ENCODE measurements at regions not wholly inside any gene's neighbourhood (a gene's known extent, or its start where the extent isn't known, plus 50 kb on each side); places are given as distances from the start of the nearest gene placed in this dataset.

DNA sequence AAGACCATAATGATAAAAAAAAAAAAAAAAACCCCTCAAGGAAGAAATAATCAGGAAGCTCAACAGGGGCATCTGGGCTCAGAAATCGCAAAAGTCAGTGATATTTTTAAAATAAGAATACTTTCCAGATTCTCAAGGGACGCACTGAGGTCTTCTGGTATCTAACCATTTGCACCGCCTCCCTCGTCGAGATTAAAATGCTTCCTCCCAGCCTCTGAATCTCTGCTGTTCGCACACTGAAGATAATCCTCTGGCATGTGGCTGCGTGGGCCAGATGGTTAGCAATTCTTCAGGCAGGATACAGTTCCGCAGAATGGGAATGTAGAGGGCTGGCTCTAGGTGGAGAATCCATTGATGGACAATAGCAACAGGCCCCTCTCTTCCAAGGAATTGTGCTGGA, 211.7 kb upstream of the CDH5 start:
- DNase-seq (ENCODE audit: low read depth in 1 of 2, low spot score in 2 of 2) (no peak), FAIRE-seq (no peak)
- H2BK12ac ChIP-seq (ENCODE audit: low read depth, low read length) = no peak overlapping the region
- H2BK5ac ChIP-seq (ENCODE audit: low read depth, low read length) = no peak overlapping the region
- H2BK15ac ChIP-seq (ENCODE audit: low read length) = no peak overlapping the region
- no peaks in the 10 kb centered on the region for H4K20me1 ChIP-seq (replicated peaks in 1 of 2; ENCODE audit: control insufficient read depth in 1 of 2, insufficient read depth in 2 of 2, low read length in 2 of 2)
- H2AK5ac ChIP-seq (ENCODE audit: low read depth, low read length) = no peak overlapping the region
- H4K8ac ChIP-seq (ENCODE audit: extremely low read depth, insufficient read depth, low read length) = no peak overlapping the region
- no peaks in the 10 kb centered on the region for H3K9me3 ChIP-seq (ENCODE audit: insufficient read depth in 2 of 2, low read depth in 1 of 2, low read length in 1 of 2)
- no peak overlapping the region for H3K23ac ChIP-seq (ENCODE audit: insufficient read length)
- no peak overlapping the region for H3K4me3 ChIP-seq (ENCODE audit: extremely low read depth in 1 of 4, insufficient read depth in 2 of 4, low read depth in 3 of 4, low read length in 4 of 4)
- H3K4me1 ChIP-seq (replicated peaks in 1 of 4; ENCODE audit: control insufficient read depth in 3 of 4, insufficient read depth in 4 of 4, low read length in 3 of 4) = peaks cover 0 to 4% (median 0%) of the 10 kb centered on the region in 4 experiments; a peak in 1 of 7 replicates
- H2AFZ ChIP-seq (ENCODE audit: low read length) = no peak overlapping the region
- ChIA-PET CTCF (ENCODE audit: partially characterized antibody) (interaction anchor here (1.6 kb wide), 1 partner anchor 10 kb away, joined by 4 read pairs; no protein-coding TSS in a partner anchor), POLR2A (ENCODE audit: partially characterized antibody) (no interaction called here)
- no peaks in the 10 kb centered on the region for H3K36me3 ChIP-seq (ENCODE audit: control insufficient read depth in 2 of 4, insufficient read depth in 4 of 4, low read length in 3 of 4)
- no peak overlapping the region for H3K56ac ChIP-seq (replicated peaks; ENCODE audit: insufficient read length, low read depth, low read length)
- no peak overlapping the region for H3K18ac ChIP-seq (ENCODE audit: extremely low read depth, low read length)
- 88% methylated on average over 8 of the region's 8 CpGs; no CpG with 5 or more reads in 1 of the 2 experiments for WGBS, 2 experiments (ENCODE audit: extremely low coverage in 1 of 2, insufficient coverage in 1 of 2, insufficient read length in 1 of 2, insufficient replicate concordance in 2 of 2, low coverage in 1 of 2, low lambda C conversion rate in 2 of 2, missing lambda C conversion rate in 1 of 2)
- 0 out of 2 replicates have a peak, but pooled peaks cover 3% of the 10 kb centered on the region for H3K23me2 ChIP-seq (ENCODE audit: low read depth, low read length)
- H3K27me3 ChIP-seq (replicated peaks in 1 of 4; ENCODE audit: control insufficient read depth in 3 of 4, extremely low read depth in 1 of 4, insufficient read depth in 3 of 4, low read length in 3 of 4) = no peaks in the 10 kb centered on the region
- no peaks in the 10 kb centered on the region for H3K79me2 ChIP-seq (ENCODE audit: control insufficient read depth in 1 of 2, insufficient read depth in 2 of 2, low read length in 2 of 2)
- no peak overlapping the region for H3K4me2 ChIP-seq (ENCODE audit: insufficient read depth in 1 of 2, low read depth in 2 of 2, low read length in 2 of 2)
- TF ChIP-seq TEAD4 (IDR thresholded peaks at IDR 0.05; ENCODE audit: low read depth, low read length) (no peak), GABPA (IDR thresholded peaks at IDR 0.05; ENCODE audit: borderline replicate concordance, insufficient read depth, low read length) (no peak), RBBP5 (IDR thresholded peaks at IDR 0.05; ENCODE audit: borderline replicate concordance, low read depth, low read length) (no peak), CHD1 (IDR thresholded peaks at IDR 0.05; ENCODE audit: low read depth, low read length) (no peak), TAF1 (IDR thresholded peaks at IDR 0.05; ENCODE audit: low read depth, low read length) (no peak), ZNF274 (IDR thresholded peaks at IDR 0.05; ENCODE audit: borderline replicate concordance, extremely low read depth, low read length) (no peak), CHD2 (IDR thresholded peaks at IDR 0.05; ENCODE audit: low read length) (no peak)
- no peak overlapping the region for H4K5ac ChIP-seq (ENCODE audit: insufficient read length, low read depth, low read length)
- H3K79me1 ChIP-seq (ENCODE audit: low read depth, low read length) = no peaks in the 10 kb centered on the region
- H4K91ac ChIP-seq (replicated peaks; ENCODE audit: insufficient read length, low read length) = no peak overlapping the region
- no peak overlapping the region for H3K9ac ChIP-seq (replicated peaks in 1 of 4; ENCODE audit: extremely low read depth in 1 of 4, low read depth in 3 of 4, low read length in 3 of 4)
- H3K27ac ChIP-seq (ENCODE audit: low read depth, low read length) = no peak overlapping the region
- H3K4ac ChIP-seq (replicated peaks; ENCODE audit: insufficient read length, low read depth, low read length) = no peak overlapping the region
- H3K14ac ChIP-seq (ENCODE audit: insufficient read length) = no peak overlapping the region
- no peak overlapping the region for H2BK20ac ChIP-seq (ENCODE audit: low read length)
- no peak overlapping the region for H2BK120ac ChIP-seq (replicated peaks; ENCODE audit: low read depth, low read length)

Data from H1 (cell line).